Forelimb muscle (tissue), 1 donor: ENCODE measurements at regions not wholly inside any gene's neighbourhood (a gene's known extent, or its start where the extent isn't known, plus 50 kb on each side); places are given as distances from the start of the nearest gene placed in this dataset.

ENCODE experiments used
- DNase-seq: peaks from one replicate; pipeline ENCODE4 v3.0.0-alpha.2; 2013; ENCODE audit warnings: low read depth

DNA sequence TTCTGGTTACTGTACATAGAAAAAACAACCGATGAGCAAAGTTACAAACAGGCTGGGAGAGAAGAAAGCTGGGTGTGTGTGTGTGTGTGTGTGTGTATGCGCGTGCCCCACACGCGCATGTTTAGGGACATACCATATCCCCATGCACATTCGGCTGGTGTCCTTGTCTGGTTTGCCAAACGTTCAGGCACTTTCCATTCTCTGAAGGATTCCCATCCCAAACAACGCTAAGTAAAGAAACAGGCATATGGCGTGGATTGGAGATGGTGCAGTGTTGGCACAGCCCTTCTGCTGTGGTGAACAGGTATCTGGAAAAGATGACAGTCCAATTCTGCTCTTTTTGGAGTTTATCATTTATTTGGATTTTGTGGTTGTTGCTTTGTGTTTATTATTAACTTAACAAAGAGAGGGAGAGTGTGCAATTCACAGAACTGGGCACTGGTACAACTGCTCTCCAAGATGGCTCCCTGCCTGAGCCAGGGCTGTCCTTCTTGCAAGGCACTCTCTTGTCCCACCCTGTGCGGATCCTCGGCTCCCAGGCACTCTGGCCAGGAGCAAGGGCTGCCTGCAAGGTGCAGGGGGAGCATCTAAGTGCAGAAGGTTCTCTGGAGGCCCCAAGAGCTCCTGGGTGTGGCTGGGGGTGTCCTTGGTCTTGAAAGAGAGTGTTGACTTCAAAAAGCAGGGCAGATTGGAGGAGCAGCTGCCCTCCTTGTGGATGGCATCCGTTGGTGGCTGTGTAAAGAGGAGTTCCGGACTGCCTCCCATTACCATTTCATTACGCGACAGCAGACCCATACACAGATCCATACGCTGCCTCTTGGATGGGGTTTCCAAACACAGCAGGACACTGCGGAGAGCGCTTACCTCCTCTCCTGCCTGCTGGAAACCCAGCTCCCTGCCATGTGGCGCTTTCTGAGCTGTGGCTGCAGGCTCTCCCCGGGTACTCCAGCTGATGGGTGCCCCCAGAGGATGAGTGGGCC is 263.1 kb downstream of the ZNF536 start:
- no peak for DNase-seq

- no peak for DNase-seq
Observed at GRCh38 chr19:30634131-30634830, 262.1 kb downstream of the ZNF536 start.

- DNase-seq, result no peak
Observed at GRCh38 chr19:30631033-30631370, 258.8 kb downstream of the ZNF536 start.

DNA sequence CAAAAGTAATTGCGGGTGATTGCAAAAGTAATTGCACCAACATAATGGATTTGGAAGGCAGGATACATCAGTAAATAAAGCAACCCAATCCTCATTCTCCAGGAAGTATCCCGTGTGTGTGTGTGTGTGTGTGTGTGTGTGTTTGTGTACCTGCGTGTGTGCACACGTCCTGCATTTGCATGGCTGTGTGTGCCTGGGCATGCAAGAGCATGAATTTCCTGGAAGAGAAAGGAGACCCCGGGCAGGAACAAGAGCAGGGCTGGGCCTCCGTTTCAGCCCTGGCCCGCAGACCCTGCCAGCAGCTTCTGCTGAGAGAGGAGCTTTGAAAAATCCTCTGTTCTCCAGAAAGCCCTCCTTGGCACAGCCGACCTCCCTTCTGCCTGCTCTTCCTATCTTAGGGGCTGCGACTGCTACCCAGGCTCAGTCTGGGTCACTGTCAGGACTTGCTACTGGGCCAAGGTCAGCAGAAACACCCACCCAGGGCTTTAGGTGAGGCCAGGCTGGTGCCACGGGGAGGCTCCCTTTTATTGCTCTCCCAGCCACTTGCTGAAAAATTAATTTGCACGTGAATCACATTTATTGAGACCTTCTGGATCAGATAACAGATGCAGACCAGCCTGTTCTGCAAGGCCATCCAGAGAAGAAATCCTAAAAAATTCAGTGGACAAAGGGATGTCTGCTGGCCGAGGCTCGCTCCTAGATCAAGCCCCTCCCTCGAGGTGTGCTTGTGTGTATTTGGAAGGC is 258.3 kb downstream of the ZNF536 start:
- no peak for DNase-seq

DNA sequence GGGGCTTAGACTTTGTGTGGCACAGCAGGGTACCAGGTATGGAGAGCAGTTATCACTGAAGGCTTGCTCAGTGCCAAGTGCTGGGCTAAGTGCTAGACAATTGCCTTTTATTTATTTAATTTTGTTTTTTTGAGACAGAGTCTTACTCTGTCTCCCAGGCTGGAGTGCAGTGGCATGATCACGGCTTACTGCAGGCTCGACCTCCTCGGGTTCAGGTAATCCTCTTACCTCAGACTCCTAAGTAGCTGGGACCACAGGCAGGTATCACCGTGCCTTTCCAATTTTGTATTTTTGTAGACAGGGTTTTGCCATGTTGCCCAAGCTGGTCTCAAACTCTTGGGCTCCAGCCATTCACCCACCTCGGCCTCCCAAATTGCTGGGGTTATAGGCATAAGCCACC is 256.9 kb downstream of the ZNF536 start:
- DNase-seq, result no peak

DNA sequence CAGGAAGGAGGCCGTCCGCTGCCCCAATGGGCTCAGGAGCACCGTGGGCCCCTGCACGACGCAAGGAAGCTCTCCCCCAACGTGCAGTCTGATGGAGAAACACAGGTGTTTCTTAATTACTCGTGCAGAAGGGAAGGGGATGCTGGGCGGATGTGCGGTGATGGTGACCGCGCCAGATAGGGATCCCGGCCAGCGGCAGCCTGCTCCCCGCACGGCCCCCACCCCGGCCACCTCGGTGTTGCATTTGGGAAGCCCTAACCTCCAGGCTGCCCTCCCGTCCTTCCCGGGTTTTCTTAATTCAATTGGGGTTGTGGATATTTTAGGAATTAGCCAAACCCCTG is 254.4 kb downstream of the ZNF536 start:
- DNase-seq, result no peak

GRCh38 chr19:30625947-30626625 is 253.9 kb downstream of the ZNF536 start:
- DNase-seq, result no peak

- no peak for DNase-seq
Observed at GRCh38 chr19:30622276-30622675, 250.1 kb downstream of the ZNF536 start.

DNA sequence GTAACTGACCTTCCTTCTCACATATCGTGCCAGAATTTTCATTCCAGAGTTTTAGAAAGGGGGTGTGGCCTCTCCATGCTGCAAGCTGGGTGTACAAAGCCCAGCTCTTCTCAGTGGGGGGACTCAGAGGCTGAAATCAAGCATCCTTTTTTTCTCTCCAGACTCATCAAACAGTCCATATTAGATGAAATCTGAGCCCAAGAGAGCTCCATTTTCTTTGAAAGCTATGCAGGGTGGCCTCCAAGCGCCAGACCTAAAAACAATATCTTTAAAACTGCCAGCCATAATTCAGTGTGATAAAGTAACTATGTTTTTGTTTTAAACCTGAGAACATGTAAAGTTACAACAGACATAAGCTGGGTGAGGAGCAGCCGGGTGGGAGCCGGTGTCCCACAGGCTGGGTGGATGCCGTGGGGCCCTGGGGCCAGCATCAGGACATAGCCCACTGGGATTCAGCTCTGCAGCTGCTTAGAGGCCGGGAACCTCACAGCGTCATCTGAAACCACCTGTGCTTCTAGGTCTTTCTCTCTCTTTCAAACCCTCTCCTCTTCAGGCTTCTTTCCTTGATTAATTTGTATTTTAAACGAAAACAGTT is 249.2 kb downstream of the ZNF536 start:
- DNase-seq, result no peak

DNA sequence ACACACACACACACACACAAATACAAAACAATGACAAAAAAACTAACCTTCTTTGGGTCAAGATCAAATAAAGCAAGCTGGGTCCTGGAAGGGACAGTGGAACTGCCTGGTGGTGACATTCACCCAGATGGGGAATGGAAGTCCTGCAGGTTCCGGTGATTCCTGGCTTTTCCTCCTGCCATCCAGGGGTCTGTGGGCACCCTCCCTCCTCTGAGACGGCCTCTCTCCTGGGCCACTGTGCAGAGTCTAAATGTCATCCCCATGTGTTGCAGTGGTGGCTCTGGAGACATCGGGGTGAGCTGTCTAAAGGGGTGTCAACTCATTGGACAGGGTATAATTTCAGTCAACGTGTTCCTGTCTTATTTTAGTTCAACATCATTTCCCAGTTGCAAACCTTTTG is 248.2 kb downstream of the ZNF536 start:
- no peak for DNase-seq

DNA sequence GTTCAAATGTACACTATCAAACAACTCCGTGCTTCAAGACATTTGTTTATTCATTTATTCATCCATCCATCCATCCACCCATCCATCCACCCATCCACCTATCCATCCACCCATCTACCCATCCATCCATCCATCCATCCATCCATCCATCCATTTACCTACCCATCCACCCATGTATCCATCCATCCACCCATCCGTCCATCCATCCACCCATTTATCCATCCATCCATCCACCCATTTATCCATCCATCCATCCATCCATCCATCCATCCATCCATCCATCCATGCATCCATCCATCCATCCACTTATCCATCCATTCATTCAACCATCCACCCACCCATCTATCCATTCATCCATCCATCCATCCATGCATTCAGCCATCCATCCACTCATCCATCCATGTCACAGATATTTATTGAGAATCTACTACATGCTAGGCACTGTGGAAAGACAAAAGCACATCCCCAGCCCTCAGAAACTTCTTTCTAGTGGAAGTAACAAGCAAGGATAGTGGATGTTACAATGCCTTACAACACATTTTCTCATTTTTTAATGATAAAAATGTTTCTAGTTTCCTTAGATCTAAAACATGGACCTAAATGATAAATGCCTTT is 237.6 kb downstream of the ZNF536 start:
- DNase-seq, result no peak

DNA sequence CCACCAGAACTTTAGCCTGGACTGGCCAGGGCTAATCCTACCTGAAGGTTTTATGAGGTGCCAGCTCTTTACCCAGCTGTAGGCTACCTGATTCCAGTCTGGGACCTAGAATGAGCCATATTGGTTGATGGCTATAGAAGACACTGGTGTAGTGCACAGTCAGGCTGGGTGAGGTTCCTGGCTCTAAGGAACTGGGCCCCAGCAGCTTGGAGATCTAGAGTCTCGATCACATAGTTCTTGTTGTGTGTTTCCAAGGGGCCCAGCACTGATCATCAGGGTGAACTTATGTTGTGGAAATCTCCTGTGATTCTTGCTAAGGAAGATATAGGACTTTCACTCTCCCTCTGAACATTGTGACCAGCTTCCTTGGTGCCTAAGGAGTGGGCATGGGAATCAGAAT is 236.3 kb downstream of the ZNF536 start:
- no peak for DNase-seq
